ENCODE measurements at regions not wholly inside any gene's neighbourhood (a gene's known extent, or its start where the extent isn't known, plus 50 kb on each side); places are given as distances from the start of the nearest gene placed in this dataset.

DNA sequence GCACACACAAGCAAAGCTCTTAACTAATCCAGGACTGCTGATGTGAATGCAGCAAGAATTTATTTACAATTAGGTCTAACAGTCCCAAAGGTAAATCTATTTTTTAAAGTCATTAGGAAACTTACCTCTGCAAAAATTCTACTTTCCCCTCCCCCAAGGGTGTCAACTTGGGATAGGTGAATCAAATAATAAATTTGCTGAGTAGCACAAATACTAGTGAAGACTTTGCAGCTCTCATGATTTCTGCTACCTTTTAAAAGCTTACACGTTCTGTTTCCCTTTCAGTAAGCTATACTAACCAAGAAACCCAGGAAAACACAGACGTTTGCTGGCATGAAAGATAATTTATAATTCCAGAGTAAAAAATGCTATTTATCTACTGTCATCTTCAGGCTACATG, 296.6 kb upstream of the SLC7A11 start:
- TF ChIP-seq POLR2A (IDR thresholded peaks at IDR 0.05; ENCODE audit: extremely low read depth, insufficient read length) (no peak), MYC (IDR thresholded peaks at IDR 0.05; ENCODE audit: low read depth, low read length) (no peak)
- TF ChIP-seq, protein P1, sequence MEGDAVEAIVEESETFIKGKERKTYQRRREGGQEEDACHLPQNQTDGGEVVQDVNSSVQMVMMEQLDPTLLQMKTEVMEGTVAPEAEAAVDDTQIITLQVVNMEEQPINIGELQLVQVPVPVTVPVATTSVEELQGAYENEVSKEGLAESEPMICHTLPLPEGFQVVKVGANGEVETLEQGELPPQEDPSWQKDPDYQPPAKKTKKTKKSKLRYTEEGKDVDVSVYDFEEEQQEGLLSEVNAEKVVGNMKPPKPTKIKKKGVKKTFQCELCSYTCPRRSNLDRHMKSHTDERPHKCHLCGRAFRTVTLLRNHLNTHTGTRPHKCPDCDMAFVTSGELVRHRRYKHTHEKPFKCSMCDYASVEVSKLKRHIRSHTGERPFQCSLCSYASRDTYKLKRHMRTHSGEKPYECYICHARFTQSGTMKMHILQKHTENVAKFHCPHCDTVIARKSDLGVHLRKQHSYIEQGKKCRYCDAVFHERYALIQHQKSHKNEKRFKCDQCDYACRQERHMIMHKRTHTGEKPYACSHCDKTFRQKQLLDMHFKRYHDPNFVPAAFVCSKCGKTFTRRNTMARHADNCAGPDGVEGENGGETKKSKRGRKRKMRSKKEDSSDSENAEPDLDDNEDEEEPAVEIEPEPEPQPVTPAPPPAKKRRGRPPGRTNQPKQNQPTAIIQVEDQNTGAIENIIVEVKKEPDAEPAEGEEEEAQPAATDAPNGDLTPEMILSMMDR (IDR thresholded peaks at IDR 0.05; ENCODE audit: low read depth, low read length), result no peak
- TF ChIP-seq, protein P2, sequence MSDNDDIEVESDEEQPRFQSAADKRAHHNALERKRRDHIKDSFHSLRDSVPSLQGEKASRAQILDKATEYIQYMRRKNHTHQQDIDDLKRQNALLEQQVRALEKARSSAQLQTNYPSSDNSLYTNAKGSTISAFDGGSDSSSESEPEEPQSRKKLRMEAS (IDR thresholded peaks at IDR 0.05; ENCODE audit: low read depth, low read length), result no peak
